RWPE1 (cell line): ENCODE measurements at regions not wholly inside any gene's neighbourhood (a gene's known extent, or its start where the extent isn't known, plus 50 kb on each side); places are given as distances from the start of the nearest gene placed in this dataset.

Experiments used
- CTCF ChIA-PET: fragments of 350-600 bp; sonication (Branson Sonifier 250); formaldehyde crosslinking; extraction: SDS; loops from one replicate; lab custom pipeline; 2021; lab: Yijun Ruan, JAX
- POLR2A ChIA-PET: fragments of 400-600 bp; formaldehyde crosslinking; extraction: SDS; loops from one replicate; lab custom pipeline; 2020; ENCODE audit warnings: antibody characterized with exemption; ENCODE audit not compliant: low non-redundant PET; lab: Yijun Ruan, JAX
- DNase-seq: peaks from one replicate; pipeline ENCODE4 v3.0.0; 2012; ENCODE audit warnings: low spot score
- H3K27ac ChIP-seq: fragments of 450-650 bp; 2 replicates; pipeline ENCODE4 v1.5.1; 2017
- CTCF ChIP-seq: fragments of 450-650 bp; conservative IDR thresholded peaks from 2 replicates; pipeline ENCODE4 v1.5.1; 2017; ENCODE audit warnings: low read depth, mild to moderate bottlenecking

GRCh38 chr4:114728426-114728825, 129.8 kb downstream of the UGT8 start:
- CTCF ChIA-PET: interaction anchor here (0.6 kb wide), 1 partner anchor 1527 kb away, joined by 3 read pairs; no protein-coding TSS in a partner anchor
- no peak for DNase-seq
- H3K27ac ChIP-seq: no peak overlapping the region
- no peak for TF ChIP-seq CTCF
- POLR2A ChIA-PET: no interaction called here

DNA sequence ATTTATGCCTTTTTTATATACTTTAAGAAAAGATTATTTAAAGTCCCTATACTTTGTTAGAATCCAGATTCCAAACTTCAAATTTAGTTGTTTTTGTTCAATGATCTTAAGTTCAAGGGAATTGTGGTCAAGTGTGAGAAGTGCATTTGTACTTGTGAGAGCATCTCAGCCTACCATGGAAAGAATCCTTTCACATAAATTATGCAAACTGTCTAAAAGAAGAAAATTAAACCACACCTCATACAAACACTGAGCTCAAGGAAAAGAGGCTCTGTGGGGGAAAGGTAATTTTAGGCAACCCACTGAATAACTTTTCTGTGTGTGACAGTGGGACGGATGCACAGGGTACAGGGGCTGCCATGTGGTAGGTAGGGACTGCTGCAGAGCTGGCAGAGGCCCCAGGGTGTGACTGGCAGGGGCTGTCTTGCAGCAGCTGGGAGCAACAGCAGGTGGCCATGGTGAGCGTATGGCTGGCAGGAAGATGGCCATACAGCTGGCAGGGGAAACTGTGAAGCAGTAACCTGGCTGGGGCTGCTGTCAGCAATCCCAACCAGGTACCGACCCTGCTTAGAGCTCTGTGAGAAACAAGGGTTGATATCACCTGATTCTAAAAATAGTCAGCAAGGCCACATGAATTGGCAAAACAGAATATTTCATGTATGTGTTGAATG, 130.6 kb downstream of the UGT8 start:
- no peak overlapping the region for H3K27ac ChIP-seq
- ChIA-PET CTCF (interaction anchor here (0.6 kb wide), 2 partner anchors 79 to 1726 kb away, joined by 4 read pairs; no protein-coding TSS in a partner anchor), POLR2A (no interaction called here)
- DNase-seq: no peak
- TF ChIP-seq CTCF: no peak

- ChIA-PET CTCF (interaction anchor here (0.6 kb wide), 1 partner anchor 479 kb away, joined by 3 read pairs; no protein-coding TSS in a partner anchor), POLR2A (no interaction called here)
- no peak for TF ChIP-seq CTCF
- H3K27ac ChIP-seq: no peak overlapping the region
- no peak for DNase-seq
Observed at GRCh38 chr4:114734594-114734993, 136.0 kb downstream of the UGT8 start.

DNA sequence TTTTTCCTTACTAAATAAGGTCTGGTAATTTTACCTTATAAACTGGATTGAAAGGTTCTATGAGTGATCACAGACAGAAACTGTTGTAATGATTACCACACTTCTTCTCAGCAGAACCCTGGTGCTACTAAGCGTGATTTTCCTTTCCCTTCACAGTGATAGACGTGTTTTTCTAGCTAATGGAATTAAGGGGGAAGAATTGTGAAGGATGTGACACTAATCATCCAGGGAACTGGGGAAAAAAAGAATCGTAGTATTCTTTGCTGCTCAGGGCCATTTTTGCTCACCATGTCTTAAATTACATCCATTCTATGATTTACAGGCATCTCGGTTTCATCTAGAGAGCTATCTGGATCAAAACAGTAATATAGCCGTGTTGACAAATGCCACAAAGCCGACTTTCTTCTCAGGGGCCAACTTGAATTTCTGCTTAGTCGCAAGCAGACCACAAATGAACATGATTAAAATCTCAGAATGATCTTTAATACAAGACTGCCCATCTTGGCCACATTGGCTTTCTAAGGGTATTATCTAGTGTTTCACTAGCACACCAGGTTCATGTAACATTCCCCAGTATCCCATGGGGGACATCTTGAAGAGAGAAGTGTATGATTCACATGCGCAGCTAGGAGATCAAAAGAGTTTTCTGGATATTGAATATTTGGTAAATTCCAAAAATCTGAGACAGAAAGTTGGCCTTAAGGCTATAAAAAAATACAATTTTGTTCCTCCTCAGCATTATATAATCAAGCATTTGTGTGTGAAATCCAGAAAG, 154.0 kb downstream of the UGT8 start:
- CTCF ChIA-PET: no interaction called here
- no peak for TF ChIP-seq CTCF
- DNase-seq: no peak
- no peak overlapping the region for H3K27ac ChIP-seq
- POLR2A ChIA-PET: no interaction called here

GRCh38 chr4:114754616-114755015, 156.0 kb downstream of the UGT8 start:
- TF ChIP-seq CTCF: no peak
- no peak for DNase-seq
- no peak overlapping the region for H3K27ac ChIP-seq
- CTCF ChIA-PET: interaction anchor here (0.6 kb wide), 1 partner anchor 773 kb away, joined by 5 read pairs; no protein-coding TSS in a partner anchor
- POLR2A ChIA-PET: no interaction called here

GRCh38 chr4:114758066-114758465, 159.5 kb downstream of the UGT8 start:
- ChIA-PET CTCF (no interaction called here), POLR2A (no interaction called here)
- no peak for DNase-seq
- no peak overlapping the region for H3K27ac ChIP-seq
- no peak for TF ChIP-seq CTCF
